Left lung (tissue), 4 donors: ENCODE measurements at regions not wholly inside any gene's neighbourhood (a gene's known extent, or its start where the extent isn't known, plus 50 kb on each side); places are given as distances from the start of the nearest gene placed in this dataset.
A peak's percentile ranks its signal among the peaks of the same experiment; 100 is the strongest.

Experiments
- ATAC-seq: fragments of 200-7000 bp; cut with Tn5 transposase; one replicate; pipeline ENCODE4 v1.9.1; 2020; ENCODE audit warnings: moderate library complexity
- DNase-seq, 4 donors: peaks; one replicate each; pipeline ENCODE4 v3.0.0-alpha.2; 2013 to 2020
- H3K27ac ChIP-seq, 2 donors: fragments of 200-600 bp; sonication (generic) in 1 of 2; one replicate each; pipeline versions ENCODE4 v1.5.0 to v1.8.0; 2020 to 2021
- H3K27me3 ChIP-seq, 2 donors: fragments of 200-600 bp; sonication (generic) in 1 of 2; one replicate each; pipeline versions ENCODE4 v1.5.0 to v1.8.0; 2020 to 2021
- H3K36me3 ChIP-seq, 2 donors: fragments of 200-600 bp; sonication (generic) in 1 of 2; one replicate each; pipeline versions ENCODE4 v1.5.0 to v1.8.0; 2020 to 2021
- H3K4me1 ChIP-seq, 2 donors: fragments of 200-600 bp; one replicate each; pipeline ENCODE4 v1.8.0; 2021
- H3K4me3 ChIP-seq, 2 donors: fragments of 200-600 bp; sonication (generic) in 1 of 2; one replicate each; pipeline versions ENCODE4 v1.5.0 to v1.8.0; 2020 to 2021; ENCODE audit warnings: mild to moderate bottlenecking in 1 of 2
- H3K9me3 ChIP-seq, 2 donors: fragments of 200-600 bp; sonication (generic) in 1 of 2; one replicate each; pipeline versions ENCODE4 v1.5.0 to v1.8.0; 2020 to 2021
- CTCF ChIP-seq, 2 donors: fragments of 200-600 bp; sonication (generic) in 1 of 2; IDR thresholded peaks; one replicate each; pipeline versions ENCODE4 v1.5.0 to v1.8.0; 2021; ENCODE audit warnings: antibody characterized with exemption in 2 of 2
- intact Hi-C, 2 donors: fragments of 100-400 bp; cut with DNase I; formaldehyde crosslinking; loops; one replicate each; pipeline versions ENCODE4 v1.11.2 to v1.14.2; 2022
- donor health status: DM: no; HTN: yes; CAD: no.
- donor health status: DM: no; HTN: no; CAD: no.

DNA sequence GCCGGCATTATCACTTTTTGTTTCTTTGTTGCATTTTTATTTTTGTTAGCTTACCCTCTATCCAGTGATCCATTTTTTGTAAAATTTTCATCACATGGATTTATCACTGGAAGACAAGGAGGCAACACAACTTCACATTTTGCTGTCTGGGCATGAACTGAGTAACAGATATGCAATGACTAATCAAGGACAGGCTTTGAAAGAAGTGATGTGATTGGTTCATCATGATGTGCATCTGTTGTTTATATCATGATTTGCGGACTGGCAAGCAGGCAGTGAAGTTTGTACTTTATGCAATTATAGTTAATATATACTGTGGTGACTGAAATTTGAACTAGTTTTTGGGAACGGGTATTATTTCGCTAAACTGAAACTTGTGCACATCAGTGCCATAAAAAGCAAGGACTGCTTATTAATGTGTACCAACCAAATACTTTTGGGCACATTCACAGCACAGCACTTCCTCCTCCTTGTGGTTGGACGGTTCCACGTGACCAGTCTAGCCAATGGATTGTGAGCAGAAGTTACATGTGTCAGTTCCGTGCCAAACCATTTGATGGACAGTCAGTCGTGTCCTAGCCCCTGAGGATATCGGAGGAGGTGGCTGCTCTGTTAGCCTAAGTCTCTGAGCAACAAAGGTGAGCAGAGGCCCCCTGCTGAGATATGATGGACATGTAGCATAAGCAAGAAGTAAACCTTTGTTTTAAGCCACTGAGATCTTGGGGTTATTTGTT, 201.4 kb upstream of the SIX2 start:
- no peaks in the 10 kb centered on the region for H3K4me1 ChIP-seq
- intact Hi-C loops: no loop called here
- no peak for TF ChIP-seq CTCF (IDR thresholded peaks at IDR 0.05)
- no peaks in the 10 kb centered on the region for H3K27me3 ChIP-seq
- no peak for ATAC-seq
- H3K9me3 ChIP-seq: no peaks in the 10 kb centered on the region
- no peaks in the 10 kb centered on the region for H3K36me3 ChIP-seq
- DNase-seq: no peak
- no peak overlapping the region for H3K27ac ChIP-seq
- no peak overlapping the region for H3K4me3 ChIP-seq

- no peaks in the 10 kb centered on the region for H3K9me3 ChIP-seq
- intact Hi-C loops: no loop called here
- no peaks in the 10 kb centered on the region for H3K27me3 ChIP-seq
- no peak for TF ChIP-seq CTCF (IDR thresholded peaks at IDR 0.05)
- H3K4me3 ChIP-seq: no peak overlapping the region
- H3K4me1 ChIP-seq: no peaks in the 10 kb centered on the region
- ATAC-seq (no peak), DNase-seq (no peak)
- H3K36me3 ChIP-seq: no peaks in the 10 kb centered on the region
- no peak overlapping the region for H3K27ac ChIP-seq
Measured at GRCh38 chr2:45209875-45210274, 200.6 kb upstream of the SIX2 start.

DNA sequence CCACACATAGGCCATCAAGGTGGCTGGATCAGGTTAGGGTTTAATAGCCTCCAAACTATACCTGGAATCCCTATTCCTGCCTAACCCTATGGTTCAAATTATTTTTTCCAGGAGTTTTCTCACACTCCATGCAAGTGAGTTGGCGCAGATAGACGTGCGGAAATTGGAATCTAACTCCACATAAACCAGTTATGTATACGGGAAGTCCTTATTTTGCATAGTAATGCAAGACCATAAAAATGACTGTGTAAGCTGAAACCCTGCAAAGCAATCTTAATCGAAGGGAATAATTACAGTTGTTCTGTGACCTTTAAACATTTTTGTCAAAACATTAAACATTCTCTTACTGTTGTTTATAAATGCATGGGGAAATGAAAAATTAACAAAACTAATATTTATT, 200.1 kb upstream of the SIX2 start:
- intact Hi-C loops: no loop called here
- no peak for TF ChIP-seq CTCF (IDR thresholded peaks at IDR 0.05)
- Histone ChIP-seq H3K27ac (no peak overlapping the region), H3K9me3 (no peaks in the 10 kb centered on the region), H3K27me3 (no peaks in the 10 kb centered on the region), H3K4me1 (no peaks in the 10 kb centered on the region), H3K4me3 (no peak overlapping the region), H3K36me3 (no peaks in the 10 kb centered on the region)
- DNase-seq (no peak), ATAC-seq (no peak)

- no peaks in the 10 kb centered on the region for H3K9me3 ChIP-seq
- H3K27ac ChIP-seq: no peak overlapping the region
- intact Hi-C loops: no loop called here
- H3K4me3 ChIP-seq: no peak overlapping the region
- TF ChIP-seq CTCF (IDR thresholded peaks at IDR 0.05): no peak
- H3K4me1 ChIP-seq: no peaks in the 10 kb centered on the region
- H3K36me3 ChIP-seq: no peaks in the 10 kb centered on the region
- DNase-seq (no peak), ATAC-seq (peak; percentile 33)
- no peaks in the 10 kb centered on the region for H3K27me3 ChIP-seq
Measured at GRCh38 chr2:45207101-45207500, 197.8 kb upstream of the SIX2 start.

GRCh38 chr2:45205985-45206384, 196.7 kb upstream of the SIX2 start:
- no peaks in the 10 kb centered on the region for H3K27me3 ChIP-seq
- no peak overlapping the region for H3K4me3 ChIP-seq
- intact Hi-C loops: no loop called here
- H3K9me3 ChIP-seq: no peaks in the 10 kb centered on the region
- H3K4me1 ChIP-seq: no peaks in the 10 kb centered on the region
- no peaks in the 10 kb centered on the region for H3K36me3 ChIP-seq
- ATAC-seq (no peak), DNase-seq (no peak)
- H3K27ac ChIP-seq: no peak overlapping the region
- TF ChIP-seq CTCF (IDR thresholded peaks at IDR 0.05): no peak
